ENCODE measurements at regions not wholly inside any gene's neighbourhood (a gene's known extent, or its start where the extent isn't known, plus 50 kb on each side); places are given as distances from the start of the nearest gene placed in this dataset.

DNA sequence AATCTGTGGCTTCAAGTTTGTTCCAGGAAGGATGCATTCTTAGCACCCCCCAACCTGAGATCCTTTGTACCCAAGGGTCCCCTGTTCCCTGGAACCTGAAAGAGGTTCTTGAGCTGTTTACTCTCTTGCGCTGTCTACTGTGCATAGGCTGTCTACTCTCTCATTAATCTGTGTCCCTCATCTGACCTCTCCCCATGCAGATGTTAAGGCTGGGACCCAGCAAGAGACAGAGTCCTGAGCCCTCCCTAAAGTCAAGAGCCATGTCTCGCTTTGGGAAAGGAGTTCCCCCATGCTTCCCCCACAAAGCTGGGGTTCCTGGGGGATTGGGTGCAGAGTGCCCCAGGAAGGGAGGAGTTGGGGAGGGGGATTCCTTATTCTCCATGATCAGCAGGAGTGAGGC lies 312.9 kb downstream of the CYP26B1 start:
- H3K4me1 ChIP-seq = peaks cover 0 to 8% (median 0%) of the 10 kb centered on the region in 6 donors
- no peaks in the 10 kb centered on the region for H3K36me3 ChIP-seq
- TF ChIP-seq, protein P1, sequence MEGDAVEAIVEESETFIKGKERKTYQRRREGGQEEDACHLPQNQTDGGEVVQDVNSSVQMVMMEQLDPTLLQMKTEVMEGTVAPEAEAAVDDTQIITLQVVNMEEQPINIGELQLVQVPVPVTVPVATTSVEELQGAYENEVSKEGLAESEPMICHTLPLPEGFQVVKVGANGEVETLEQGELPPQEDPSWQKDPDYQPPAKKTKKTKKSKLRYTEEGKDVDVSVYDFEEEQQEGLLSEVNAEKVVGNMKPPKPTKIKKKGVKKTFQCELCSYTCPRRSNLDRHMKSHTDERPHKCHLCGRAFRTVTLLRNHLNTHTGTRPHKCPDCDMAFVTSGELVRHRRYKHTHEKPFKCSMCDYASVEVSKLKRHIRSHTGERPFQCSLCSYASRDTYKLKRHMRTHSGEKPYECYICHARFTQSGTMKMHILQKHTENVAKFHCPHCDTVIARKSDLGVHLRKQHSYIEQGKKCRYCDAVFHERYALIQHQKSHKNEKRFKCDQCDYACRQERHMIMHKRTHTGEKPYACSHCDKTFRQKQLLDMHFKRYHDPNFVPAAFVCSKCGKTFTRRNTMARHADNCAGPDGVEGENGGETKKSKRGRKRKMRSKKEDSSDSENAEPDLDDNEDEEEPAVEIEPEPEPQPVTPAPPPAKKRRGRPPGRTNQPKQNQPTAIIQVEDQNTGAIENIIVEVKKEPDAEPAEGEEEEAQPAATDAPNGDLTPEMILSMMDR (IDR thresholded peaks at IDR 0.05 in 8 of 11, conservative IDR thresholded peaks at IDR 0.05 in 3 of 11) = no peak
- TF ChIP-seq POLR2AphosphoS5 (IDR thresholded peaks at IDR 0.05) = no peak
- TF ChIP-seq POLR2A (IDR thresholded peaks at IDR 0.05) = no peak
- no peaks in the 10 kb centered on the region for H3K27me3 ChIP-seq (replicated peaks in 1 of 7)
- H3K27ac ChIP-seq = peak overlapping the region in 3 of 8 donors; percentile 27 to 67 (median 55)
- intact Hi-C loops (cut with DNase I; ENCODE audit: low total_unique reads) = no loop called here
- no peak for DNase-seq
- no peak overlapping the region for H3K4me3 ChIP-seq
- H3K9me3 ChIP-seq = no peaks in the 10 kb centered on the region
- 86 to 98% (median 89%) methylated on average over 2 of the region's 2 CpGs for WGBS, 5 donors

DNA sequence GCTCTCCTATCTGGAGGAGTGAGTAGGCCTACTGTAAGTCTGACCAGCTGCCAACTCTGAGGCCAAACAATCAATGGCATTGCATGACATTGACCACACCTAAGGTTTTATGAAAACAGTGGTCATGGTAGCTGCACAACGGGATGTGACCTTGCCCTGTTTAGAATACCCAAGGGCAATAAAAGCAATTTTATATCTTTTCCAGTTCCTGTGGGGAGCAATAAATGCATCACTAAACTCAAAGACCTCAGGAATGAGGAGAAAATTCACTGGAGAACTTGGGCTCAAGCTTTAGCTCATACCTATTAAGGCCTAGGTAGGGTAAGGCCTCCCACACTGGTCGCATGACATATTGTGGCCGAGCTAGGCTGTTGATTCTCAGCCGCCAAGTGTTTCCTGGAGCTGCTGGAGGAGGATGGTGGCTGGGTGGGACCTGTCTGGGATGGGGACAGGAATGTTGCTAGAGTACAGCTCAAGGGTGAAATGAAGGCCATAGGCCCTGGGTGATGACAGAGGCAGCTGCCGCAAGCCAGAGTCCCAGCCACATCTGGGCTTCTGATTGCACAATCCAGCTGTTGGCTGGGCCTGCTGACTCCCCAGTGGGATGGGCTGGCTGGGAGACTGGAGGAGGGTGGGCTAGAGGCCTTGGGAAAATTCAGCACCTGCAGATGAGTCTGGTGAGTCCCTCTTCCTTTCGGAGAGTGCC lies 313.7 kb downstream of the CYP26B1 start:
- 62 to 78% (median 72%) methylated on average over 6 of the region's 6 CpGs for WGBS, 5 donors
- Histone ChIP-seq H3K9me3 (no peaks in the 10 kb centered on the region), H3K36me3 (no peaks in the 10 kb centered on the region), H3K27ac (peak overlapping the region in 6 of 8 donors; percentile 27 to 67 (median 39)), H3K27me3 (replicated peaks in 1 of 7) (no peaks in the 10 kb centered on the region), H3K4me3 (no peak overlapping the region), H3K4me1 (peaks cover 0 to 12% (median 0%) of the 10 kb centered on the region in 6 donors)
- intact Hi-C loops (cut with DNase I; ENCODE audit: low total_unique reads) = no loop called here
- peak in 2 of 3 donors; percentile 28 to 64 for TF ChIP-seq POLR2AphosphoS5 (IDR thresholded peaks at IDR 0.05)
- TF ChIP-seq, protein P1 (IDR thresholded peaks at IDR 0.05 in 8 of 11, conservative IDR thresholded peaks at IDR 0.05 in 3 of 11) = no peak
- no peak for DNase-seq

DNA sequence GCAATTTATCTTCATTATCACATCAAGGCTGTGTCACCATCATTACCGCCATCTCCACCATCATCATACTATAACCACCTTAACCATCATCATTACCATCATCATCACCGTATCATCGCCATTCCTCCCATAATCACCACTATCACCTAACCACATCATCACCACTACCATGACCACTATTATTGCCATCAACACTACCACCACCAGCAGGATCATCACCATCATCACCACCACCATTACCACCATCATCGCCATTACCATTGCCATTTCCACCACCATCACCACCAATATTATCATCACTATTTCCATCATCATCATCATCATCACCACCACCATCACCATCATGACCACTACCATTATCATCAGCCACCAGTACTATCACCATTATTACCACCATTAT lies 314.4 kb downstream of the CYP26B1 start:
- H3K27me3 ChIP-seq (replicated peaks in 1 of 7) = no peaks in the 10 kb centered on the region
- H3K27ac ChIP-seq = peak overlapping the region in 2 of 8 donors; percentile 27 to 67
- H3K4me1 ChIP-seq = peaks cover 0 to 12% (median 0%) of the 10 kb centered on the region in 6 donors
- TF ChIP-seq POLR2A (IDR thresholded peaks at IDR 0.05) = no peak
- TF ChIP-seq, protein P1 (IDR thresholded peaks at IDR 0.05 in 8 of 11, conservative IDR thresholded peaks at IDR 0.05 in 3 of 11) = no peak
- TF ChIP-seq POLR2AphosphoS5 (IDR thresholded peaks at IDR 0.05) = no peak
- no peaks in the 10 kb centered on the region for H3K36me3 ChIP-seq
- no peak for DNase-seq
- no peaks in the 10 kb centered on the region for H3K9me3 ChIP-seq
- WGBS, 5 donors = 83 to 99% (median 97%) methylated on average over 4 of the region's 4 CpGs
- no peak overlapping the region for H3K4me3 ChIP-seq
- intact Hi-C loops (cut with DNase I; ENCODE audit: low total_unique reads) = no loop called here

DNA sequence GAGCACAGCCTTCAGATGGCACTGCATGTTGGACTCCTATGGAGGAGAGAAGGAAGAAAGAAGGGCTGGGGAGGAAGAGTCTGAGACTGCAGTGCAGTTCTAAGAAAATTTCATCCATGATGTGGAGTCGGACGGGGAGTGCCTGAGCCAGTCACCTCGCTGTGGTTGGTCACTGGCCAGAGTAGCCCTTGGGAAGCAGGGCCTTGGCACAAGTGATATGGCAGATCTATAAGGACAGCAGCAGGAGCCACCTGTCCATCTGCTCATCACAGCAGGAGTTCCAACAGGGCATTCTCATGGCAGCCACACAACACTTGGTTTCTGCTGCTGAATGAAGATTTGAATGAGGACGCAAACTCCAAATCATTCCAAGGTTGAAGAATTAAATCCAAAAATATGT lies 314.8 kb downstream of the CYP26B1 start:
- Histone ChIP-seq H3K9me3 (no peaks in the 10 kb centered on the region), H3K36me3 (no peaks in the 10 kb centered on the region), H3K4me3 (no peak overlapping the region), H3K27me3 (replicated peaks in 1 of 7) (no peaks in the 10 kb centered on the region), H3K27ac (peak overlapping the region in 1 of 8 donors; percentile 67), H3K4me1 (peaks cover 0 to 12% (median 0%) of the 10 kb centered on the region in 6 donors)
- TF ChIP-seq, protein P1 (IDR thresholded peaks at IDR 0.05 in 8 of 11, conservative IDR thresholded peaks at IDR 0.05 in 3 of 11) = no peak
- TF ChIP-seq POLR2AphosphoS5 (IDR thresholded peaks at IDR 0.05) = no peak
- no peak for TF ChIP-seq POLR2A (IDR thresholded peaks at IDR 0.05)
- intact Hi-C loops (cut with DNase I; ENCODE audit: low total_unique reads) = no loop called here
- WGBS, 5 donors = 94 to 100% (median 97%) methylated on average over 4 of the region's 4 CpGs
- DNase-seq = no peak

Data from spleen (tissue), 11 donors.